CD14-positive monocyte (primary cell): ENCODE measurements at regions not wholly inside any gene's neighbourhood (a gene's known extent, or its start where the extent isn't known, plus 50 kb on each side); places are given as distances from the start of the nearest gene placed in this dataset.

Experiments used
- DNase-seq, 3 donors: peaks; one replicate each; pipeline ENCODE4 v3.0.0-alpha.2; 2011 to 2022
- H2AFZ ChIP-seq: 2 replicates; pipeline ENCODE4 v1.6.0; 2012; ENCODE audit warnings: mild to moderate bottlenecking, low read depth, low read length, inconsistent platforms; ENCODE audit not compliant: insufficient read depth, poor library complexity, severe bottlenecking
- H3K27ac ChIP-seq, 2 donors: 1 replicate in 1 of 2; 2 replicates in 1 of 2; pipeline ENCODE4 v1.5.1; 2012 to 2013; ENCODE audit warnings: low read length in 2 of 2, control low read depth in 1 of 2, inconsistent platforms in 1 of 2, low read depth in 1 of 2, mild to moderate bottlenecking in 1 of 2
- H3K27me3 ChIP-seq, 2 donors: one replicate each; pipeline versions ENCODE4 v1.6.0 to v1.6.1; 2011 to 2013; ENCODE audit warnings: low read length in 2 of 2; ENCODE audit not compliant: control insufficient read depth in 2 of 2, insufficient read depth in 2 of 2
- H3K36me3 ChIP-seq, 2 donors: replicated peaks in 1 of 2; 1 replicate in 1 of 2; 2 replicates in 1 of 2; pipeline versions ENCODE4 v1.5.1 to v1.6.1; 2012 to 2013; ENCODE audit warnings: low read length in 2 of 2, control low read depth in 1 of 2, inconsistent platforms in 1 of 2, mild to moderate bottlenecking in 1 of 2; ENCODE audit not compliant: insufficient read depth in 2 of 2, control insufficient read depth in 1 of 2
- H3K4me1 ChIP-seq, 2 donors: 1 replicate in 1 of 2; 2 replicates in 1 of 2; pipeline versions ENCODE4 v1.5.1 to v1.6.1; 2012 to 2013; ENCODE audit warnings: low read length in 2 of 2, control low read depth in 1 of 2, inconsistent platforms in 1 of 2, mild to moderate bottlenecking in 1 of 2, moderate library complexity in 1 of 2; ENCODE audit not compliant: insufficient read depth in 2 of 2, control insufficient read depth in 1 of 2
- H3K4me2 ChIP-seq: replicated peaks from 2 replicates; pipeline ENCODE3; 2012; ENCODE audit warnings: low read length, moderate library complexity, mild to moderate bottlenecking; ENCODE audit not compliant: poor library complexity, severe bottlenecking; ENCODE audit errors: extremely low read depth
- H3K4me3 ChIP-seq, 3 experiments: fragments of 200-600 bp in 1 of 3; sonication (generic) in 1 of 3; replicated peaks in 1 of 3; 1 replicate in 2 of 3; 2 replicates in 1 of 3; pipeline ENCODE4 v1.5.1; 2011 to 2013; ENCODE audit warnings: low read length in 3 of 3, mild to moderate bottlenecking in 3 of 3, control low read depth in 2 of 3, low read depth in 2 of 3, inconsistent platforms in 1 of 3, moderate library complexity in 1 of 3
- H3K79me2 ChIP-seq: 2 replicates; pipeline ENCODE4 v1.6.0; 2012; ENCODE audit warnings: mild to moderate bottlenecking, control low read depth, inconsistent platforms, low read length, moderate library complexity; ENCODE audit not compliant: insufficient read depth
- H3K9ac ChIP-seq: 2 replicates; pipeline ENCODE4 v1.6.0; 2017; ENCODE audit warnings: low read length, mild to moderate bottlenecking; ENCODE audit not compliant: insufficient read depth, poor library complexity, severe bottlenecking
- H3K9me3 ChIP-seq, 2 donors: replicated peaks in 1 of 2; 1 replicate in 1 of 2; 2 replicates in 1 of 2; pipeline versions ENCODE4 v1.5.1 to v1.6.1; 2012 to 2013; ENCODE audit warnings: low read length in 2 of 2, control low read depth in 1 of 2; ENCODE audit not compliant: control insufficient read depth in 1 of 2, insufficient read depth in 1 of 2
- H4K20me1 ChIP-seq: 2 replicates; pipeline ENCODE4 v1.6.0; 2012; ENCODE audit warnings: mild to moderate bottlenecking, low read length, control low read depth, moderate library complexity; ENCODE audit not compliant: insufficient read depth
- H3K27ac Mint-ChIP-seq, 7 donors: one replicate each; pipeline ENCODE4 v1.8.0; 2020; ENCODE audit warnings: mild to moderate bottlenecking in 7 of 7, mixed read lengths in 7 of 7, moderate library complexity in 6 of 7, inconsistent platforms in 2 of 7
- H3K27me3 Mint-ChIP-seq, 3 donors: one replicate each; pipeline ENCODE4 v1.8.0; 2021 to 2022; ENCODE audit warnings: low read depth in 3 of 3, mild to moderate bottlenecking in 3 of 3, mixed read lengths in 3 of 3, moderate library complexity in 3 of 3, inconsistent platforms in 1 of 3
- H3K36me3 Mint-ChIP-seq, 2 donors: one replicate each; pipeline ENCODE4 v1.8.0; 2020; ENCODE audit warnings: mixed read lengths in 2 of 2, inconsistent platforms in 1 of 2, mild to moderate bottlenecking in 1 of 2
- H3K4me1 Mint-ChIP-seq: one replicate; pipeline ENCODE4 v1.8.0; 2020; ENCODE audit warnings: mild to moderate bottlenecking, mixed read lengths
- H3K4me3 Mint-ChIP-seq, 2 donors: one replicate each; pipeline ENCODE4 v1.8.0; 2020; ENCODE audit warnings: mild to moderate bottlenecking in 2 of 2, mixed read lengths in 2 of 2, moderate library complexity in 1 of 2
- H3K9me3 Mint-ChIP-seq, 7 donors: one replicate each; pipeline ENCODE4 v1.8.0; 2020 to 2022; ENCODE audit warnings: mixed read lengths in 7 of 7, mild to moderate bottlenecking in 6 of 7, moderate library complexity in 6 of 7, inconsistent platforms in 2 of 7
- WGBS: methylation state at CpG from one replicate; pipeline ENCODE4 v1.1.5; 2013; ENCODE audit warnings: missing lambda C conversion rate; ENCODE audit not compliant: insufficient coverage; 5-methylcytosine and 5-hydroxymethylcytosine counted together
- intact Hi-C, 2 donors: fragments of 100-400 bp; cut with micrococcal nuclease; formaldehyde crosslinking; loops; one replicate each; pipeline versions ENCODE4 v1.15.0 to v1.15.1; 2023
- TF ChIP-seq, protein P1 (sequence below): fragments of 200-600 bp; IDR thresholded peaks from one replicate; pipeline ENCODE4 v1.8.0; 2022; ENCODE audit warnings: antibody characterized with exemption, mild to moderate bottlenecking

GRCh38 chr10:129163531-129163930, 303.5 kb upstream of the MGMT start:
- no peaks in the 10 kb centered on the region for H3K4me1 ChIP-seq
- 90% methylated on average over 5 of the region's 7 CpGs for WGBS
- no peaks in the 10 kb centered on the region for H3K36me3 ChIP-seq
- no peak overlapping the region for H3K27ac ChIP-seq
- H3K27me3 ChIP-seq = no peaks in the 10 kb centered on the region
- TF ChIP-seq, protein P1, sequence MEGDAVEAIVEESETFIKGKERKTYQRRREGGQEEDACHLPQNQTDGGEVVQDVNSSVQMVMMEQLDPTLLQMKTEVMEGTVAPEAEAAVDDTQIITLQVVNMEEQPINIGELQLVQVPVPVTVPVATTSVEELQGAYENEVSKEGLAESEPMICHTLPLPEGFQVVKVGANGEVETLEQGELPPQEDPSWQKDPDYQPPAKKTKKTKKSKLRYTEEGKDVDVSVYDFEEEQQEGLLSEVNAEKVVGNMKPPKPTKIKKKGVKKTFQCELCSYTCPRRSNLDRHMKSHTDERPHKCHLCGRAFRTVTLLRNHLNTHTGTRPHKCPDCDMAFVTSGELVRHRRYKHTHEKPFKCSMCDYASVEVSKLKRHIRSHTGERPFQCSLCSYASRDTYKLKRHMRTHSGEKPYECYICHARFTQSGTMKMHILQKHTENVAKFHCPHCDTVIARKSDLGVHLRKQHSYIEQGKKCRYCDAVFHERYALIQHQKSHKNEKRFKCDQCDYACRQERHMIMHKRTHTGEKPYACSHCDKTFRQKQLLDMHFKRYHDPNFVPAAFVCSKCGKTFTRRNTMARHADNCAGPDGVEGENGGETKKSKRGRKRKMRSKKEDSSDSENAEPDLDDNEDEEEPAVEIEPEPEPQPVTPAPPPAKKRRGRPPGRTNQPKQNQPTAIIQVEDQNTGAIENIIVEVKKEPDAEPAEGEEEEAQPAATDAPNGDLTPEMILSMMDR = no peak
- H4K20me1 ChIP-seq = no peaks in the 10 kb centered on the region
- Mint-ChIP-seq H3K4me3 (no peak overlapping the region), H3K27ac (no peak overlapping the region), H3K4me1 (no peaks in the 10 kb centered on the region), H3K27me3 (peaks cover 0 to 2% (median 0%) of the 10 kb centered on the region in 3 donors), H3K36me3 (no peaks in the 10 kb centered on the region), H3K9me3 (peaks cover 0 to 7% (median 0%) of the 10 kb centered on the region in 7 donors)
- intact Hi-C loops = no loop called here
- no peak overlapping the region for H3K4me2 ChIP-seq
- H3K79me2 ChIP-seq = no peaks in the 10 kb centered on the region
- no peak overlapping the region for H3K4me3 ChIP-seq
- no peak overlapping the region for H2AFZ ChIP-seq
- no peak for DNase-seq
- H3K9me3 ChIP-seq = no peaks in the 10 kb centered on the region
- H3K9ac ChIP-seq = no peak overlapping the region

DNA sequence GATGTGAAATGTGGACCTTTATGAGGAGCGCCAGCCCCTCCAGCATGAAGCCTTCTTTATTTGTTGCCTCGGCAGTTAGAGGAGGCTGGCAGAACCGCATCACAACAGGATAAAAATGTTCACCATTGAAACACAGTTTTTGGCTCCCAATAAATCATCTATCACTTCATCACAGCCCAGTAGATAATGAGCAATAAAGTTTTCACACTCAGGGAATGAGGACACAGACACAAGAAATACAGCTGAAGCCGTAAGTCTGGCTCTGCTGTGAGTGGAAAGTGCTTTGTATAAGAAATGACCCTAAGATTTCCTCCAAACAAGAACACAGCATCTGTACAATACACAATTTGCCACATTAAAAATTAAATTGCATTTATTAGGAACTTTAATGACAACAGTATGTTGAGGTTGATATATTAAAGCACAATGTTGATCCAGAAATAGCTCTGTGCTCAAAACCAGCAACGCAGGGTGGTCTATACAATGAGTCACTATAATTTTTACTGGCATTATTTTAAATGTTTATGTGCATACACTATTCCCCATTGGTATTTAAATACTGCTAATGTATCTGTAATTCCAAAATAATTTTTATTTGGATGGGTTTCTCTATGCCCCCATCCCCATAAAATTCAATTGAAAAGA, 301.8 kb upstream of the MGMT start:
- H3K4me3 Mint-ChIP-seq = no peak overlapping the region
- WGBS = 86% methylated on average over 1 of the region's 5 CpGs
- no peaks in the 10 kb centered on the region for H3K36me3 Mint-ChIP-seq
- intact Hi-C loops = no loop called here
- peaks cover 0 to 7% (median 0%) of the 10 kb centered on the region in 7 donors for H3K9me3 Mint-ChIP-seq
- Histone ChIP-seq H3K9me3 (no peaks in the 10 kb centered on the region), H3K4me1 (no peaks in the 10 kb centered on the region), H3K27me3 (no peaks in the 10 kb centered on the region), H2AFZ (no peak overlapping the region), H3K4me3 (no peak overlapping the region), H3K4me2 (no peak overlapping the region), H3K9ac (no peak overlapping the region), H3K79me2 (no peaks in the 10 kb centered on the region), H3K36me3 (no peaks in the 10 kb centered on the region), H3K27ac (no peak overlapping the region), H4K20me1 (no peaks in the 10 kb centered on the region)
- TF ChIP-seq, protein P1 = no peak
- peaks cover 0 to 4% (median 3%) of the 10 kb centered on the region in 3 donors for H3K27me3 Mint-ChIP-seq
- DNase-seq = no peak
- no peaks in the 10 kb centered on the region for H3K4me1 Mint-ChIP-seq
- H3K27ac Mint-ChIP-seq = no peak overlapping the region
